CD4-positive, alpha-beta T cell treated with Interleukin-4 for 1 hour (primary cell): ENCODE measurements at regions not wholly inside any gene's neighbourhood (a gene's known extent, or its start where the extent isn't known, plus 50 kb on each side); places are given as distances from the start of the nearest gene placed in this dataset.
"Not testable (repeated sequence)": the region's sequence is repeated elsewhere in the genome, so short reads cannot be mapped to it uniquely, and the experiment has no call there.

ENCODE experiments used
- DNase-seq, 2 donors: peaks; one replicate each; pipeline ENCODE4 v3.0.0-alpha.2; 2020 to 2022

- no peak for DNase-seq
Observed at GRCh38 chr1:187755536-187755935, 926.8 kb downstream of the PLA2G4A start.

- DNase-seq, result not testable (repeated sequence)
Observed at GRCh38 chr1:187756684-187757083, 927.9 kb downstream of the PLA2G4A start.

GRCh38 chr1:187759825-187760333 lies 931.1 kb downstream of the PLA2G4A start:
- no peak for DNase-seq

DNA sequence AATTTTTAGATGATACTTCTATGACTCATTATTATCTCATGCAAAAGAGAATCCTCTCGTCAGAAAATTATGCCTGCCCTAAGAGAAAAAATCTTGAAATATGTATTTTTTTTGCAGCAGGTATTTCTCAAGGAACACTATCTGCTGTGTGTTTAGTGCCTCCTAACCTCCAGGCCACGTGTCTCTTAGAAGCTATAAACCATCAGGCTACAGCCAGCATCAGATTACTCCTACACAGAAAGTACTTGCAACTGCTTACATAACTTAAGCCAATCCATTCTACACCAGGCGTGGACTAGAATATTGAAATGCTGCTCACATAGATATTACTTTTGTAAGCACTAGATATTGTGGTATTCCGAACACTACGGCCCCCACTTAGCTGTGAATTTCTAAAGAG lies 933.4 kb downstream of the PLA2G4A start:
- no peak for DNase-seq

GRCh38 chr1:187763465-187763864 lies 934.7 kb downstream of the PLA2G4A start:
- DNase-seq, result no peak

DNA sequence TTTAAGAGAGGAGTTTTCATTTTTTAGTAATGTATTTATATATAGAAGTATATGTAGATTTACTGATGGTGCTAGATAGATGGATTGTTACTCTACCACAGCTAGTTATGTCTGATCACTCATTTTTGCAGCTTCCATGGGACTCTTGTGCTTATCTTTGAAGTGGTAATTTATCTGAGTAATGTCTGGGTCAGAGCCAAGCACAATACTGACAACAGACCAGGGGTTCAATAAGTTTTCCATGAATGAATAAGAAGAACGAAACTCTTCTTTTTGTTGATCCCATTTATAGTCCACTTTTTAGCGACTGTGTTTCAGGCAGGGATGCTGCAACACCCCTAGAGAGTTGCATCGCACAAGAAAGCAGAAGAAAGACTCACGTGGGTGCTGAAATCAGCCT lies 935.2 kb downstream of the PLA2G4A start:
- DNase-seq, result no peak

- DNase-seq, result no peak
Observed at GRCh38 chr1:187771396-187771795, 942.6 kb downstream of the PLA2G4A start.

- DNase-seq, result no peak
Observed at GRCh38 chr1:187773168-187773567, 944.4 kb downstream of the PLA2G4A start.

GRCh38 chr1:187787736-187788135 lies 959.0 kb downstream of the PLA2G4A start:
- DNase-seq, result no peak

- no peak for DNase-seq
Observed at GRCh38 chr1:187788718-187789117, 960.0 kb downstream of the PLA2G4A start.

GRCh38 chr1:187790724-187791123 lies 962.0 kb downstream of the PLA2G4A start:
- DNase-seq, result no peak

DNA sequence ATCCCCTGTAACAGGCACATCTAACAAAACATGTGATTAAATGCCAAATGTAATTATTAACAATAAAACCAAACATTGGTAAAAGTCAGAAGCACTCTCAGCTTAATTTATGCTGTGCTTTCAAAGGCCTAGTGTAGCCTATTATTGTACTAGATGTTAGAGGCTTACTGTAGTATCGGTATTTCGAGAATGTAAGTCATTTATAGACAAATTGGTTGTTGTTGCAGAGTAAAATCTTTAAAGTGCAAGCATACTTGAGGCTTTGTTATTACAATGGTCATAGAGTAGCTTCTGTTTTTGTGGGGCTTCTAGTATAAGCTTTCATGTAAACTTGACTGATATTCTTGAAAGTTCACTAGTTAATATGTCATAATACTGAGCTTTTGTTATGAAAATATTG lies 965.8 kb downstream of the PLA2G4A start:
- no peak for DNase-seq

DNA sequence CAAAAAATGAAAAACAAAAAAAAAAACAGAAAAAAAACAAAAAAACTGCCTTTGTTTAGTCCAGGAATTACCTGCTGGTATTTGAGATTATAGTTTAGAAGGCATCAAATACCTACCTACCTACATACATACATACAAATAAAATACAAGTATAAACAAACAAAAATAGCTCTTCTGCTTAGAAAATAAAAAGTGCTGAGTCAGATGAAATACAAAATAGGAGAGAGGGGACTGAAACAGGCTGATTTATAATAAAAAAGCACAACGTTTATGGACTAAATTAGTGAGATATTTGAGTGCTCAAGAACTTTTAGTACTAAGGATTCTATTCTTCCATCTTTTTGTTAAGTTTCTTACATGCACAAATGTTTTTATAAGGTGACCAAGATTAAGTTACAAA lies 980.8 kb downstream of the PLA2G4A start:
- DNase-seq, result no peak

- DNase-seq, result no peak
Observed at GRCh38 chr1:187816646-187817045, 987.9 kb downstream of the PLA2G4A start.

DNA sequence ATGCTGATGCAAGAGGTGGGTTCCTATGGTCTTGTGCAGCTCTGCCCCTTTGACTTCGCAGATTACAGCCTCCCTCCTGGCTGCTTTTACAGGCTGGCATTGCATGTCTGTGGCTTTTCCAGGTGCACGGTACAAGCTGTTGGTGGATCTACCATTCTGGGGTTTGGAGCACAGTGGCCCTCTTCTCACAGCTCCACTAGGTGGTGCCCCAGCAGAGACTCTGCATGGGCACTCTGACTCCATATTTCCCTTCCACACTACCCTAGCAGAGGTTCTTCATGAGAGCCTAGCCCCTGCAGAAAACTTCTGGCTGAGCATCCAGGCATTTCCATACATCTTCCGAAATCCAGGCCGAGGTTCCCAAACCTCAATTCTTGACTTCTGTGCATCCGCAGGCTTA lies 989.0 kb downstream of the PLA2G4A start:
- DNase-seq, result no peak

DNA sequence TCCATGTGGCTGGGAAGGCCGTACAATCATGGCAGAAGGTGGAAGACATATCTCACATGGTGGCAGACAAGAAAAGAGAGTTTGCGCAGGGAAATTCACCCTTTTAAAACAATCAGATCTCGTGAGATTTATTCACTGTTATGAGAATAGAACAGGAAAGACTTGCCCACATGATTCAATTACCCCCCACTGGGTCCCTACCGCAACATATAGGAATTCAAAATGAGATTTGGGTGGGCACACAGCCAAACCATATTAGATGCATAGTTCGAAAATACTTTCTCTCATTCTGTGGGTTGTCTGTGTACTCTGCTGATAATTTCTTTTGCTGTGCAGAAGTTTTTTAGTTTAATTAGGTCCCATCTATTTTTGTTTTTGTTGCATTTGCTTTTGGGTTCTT lies 990.3 kb downstream of the PLA2G4A start:
- DNase-seq, result no peak

GRCh38 chr1:187836557-187836956 lies 1007.8 kb downstream of the PLA2G4A start:
- no peak for DNase-seq

DNA sequence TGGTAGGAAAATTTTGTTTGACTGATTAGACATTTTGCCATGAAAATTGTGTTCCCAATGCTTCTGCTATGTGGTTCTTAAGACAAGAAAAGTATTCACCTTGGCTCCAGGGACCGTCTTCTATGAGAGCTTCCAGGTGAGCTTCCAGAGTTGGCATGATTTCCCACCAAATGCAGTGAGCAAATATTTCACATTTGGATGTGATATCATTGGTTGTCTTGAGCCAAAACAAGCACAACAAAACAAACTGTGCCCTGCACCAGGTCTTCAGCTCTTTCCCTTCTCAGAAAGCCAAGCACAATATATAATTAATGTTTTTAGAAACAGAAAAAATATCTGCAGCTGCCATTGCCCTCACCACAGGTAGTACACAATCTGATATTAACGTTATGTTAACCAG lies 1009.0 kb downstream of the PLA2G4A start:
- no peak for DNase-seq

DNA sequence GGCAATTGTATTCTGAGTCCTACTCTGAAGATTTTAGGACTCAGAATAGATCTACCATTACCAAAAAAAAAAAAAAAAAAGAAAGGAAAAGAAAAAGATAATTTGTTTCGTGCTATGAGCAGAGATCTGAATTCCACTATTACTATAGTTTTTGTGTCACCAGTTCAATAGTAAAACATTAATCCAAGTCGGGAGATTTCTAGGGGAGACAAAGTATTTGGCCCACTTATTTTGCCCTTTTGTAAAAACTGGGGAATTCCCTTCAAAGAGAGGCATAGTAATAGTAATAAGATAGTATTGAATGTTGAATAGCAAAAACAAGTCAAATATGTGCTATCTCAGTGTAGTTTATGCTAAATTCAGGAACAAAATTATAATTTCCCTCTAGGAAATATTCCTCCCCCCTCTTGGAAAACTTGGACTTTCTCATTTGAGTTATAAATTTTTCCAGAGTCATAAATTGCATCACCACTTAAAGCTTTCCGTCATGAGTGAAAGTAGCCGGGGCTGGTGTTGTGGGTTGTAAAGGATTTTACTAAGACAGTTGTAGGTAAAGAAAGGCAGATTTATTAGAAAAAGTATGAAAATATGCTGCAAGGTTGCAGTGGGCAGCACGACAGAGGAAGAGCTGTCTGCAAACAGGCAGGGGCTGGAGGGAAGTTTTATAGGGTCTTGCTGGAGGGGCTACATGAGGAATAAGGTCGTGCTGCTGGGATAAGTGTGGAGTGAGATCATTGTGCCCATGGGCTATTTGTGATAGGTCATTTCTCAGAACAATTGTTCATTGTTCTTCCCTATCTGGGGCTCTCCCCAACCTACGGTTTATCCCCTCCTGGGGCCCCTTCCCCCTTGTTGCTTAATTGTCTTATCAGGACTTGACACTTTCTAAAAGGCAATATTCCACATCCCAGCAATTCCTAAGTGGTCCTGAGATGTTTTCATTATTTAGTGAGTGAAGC lies 1009.9 kb downstream of the PLA2G4A start:
- no peak for DNase-seq

GRCh38 chr1:187839873-187840272 lies 1011.1 kb downstream of the PLA2G4A start:
- no peak for DNase-seq

DNA sequence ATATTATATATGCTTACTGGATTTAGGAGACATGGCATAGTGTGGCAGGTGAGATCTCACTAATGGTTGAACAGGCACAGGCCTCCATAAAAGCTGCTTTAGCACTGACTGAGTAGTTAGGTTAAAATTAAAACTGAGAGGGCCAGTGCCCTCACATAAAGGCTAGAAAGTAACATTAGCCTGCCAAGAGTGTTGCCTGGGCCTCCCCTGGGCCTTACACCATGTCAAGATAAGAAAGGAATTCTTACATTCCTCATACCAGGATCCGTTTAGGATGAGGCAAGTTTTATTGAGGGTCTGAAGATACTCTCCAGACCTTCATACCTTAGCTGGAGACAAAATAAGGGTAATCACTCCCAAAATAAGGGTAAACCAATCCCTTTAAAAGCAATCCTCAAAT lies 1011.8 kb downstream of the PLA2G4A start:
- no peak for DNase-seq

DNA sequence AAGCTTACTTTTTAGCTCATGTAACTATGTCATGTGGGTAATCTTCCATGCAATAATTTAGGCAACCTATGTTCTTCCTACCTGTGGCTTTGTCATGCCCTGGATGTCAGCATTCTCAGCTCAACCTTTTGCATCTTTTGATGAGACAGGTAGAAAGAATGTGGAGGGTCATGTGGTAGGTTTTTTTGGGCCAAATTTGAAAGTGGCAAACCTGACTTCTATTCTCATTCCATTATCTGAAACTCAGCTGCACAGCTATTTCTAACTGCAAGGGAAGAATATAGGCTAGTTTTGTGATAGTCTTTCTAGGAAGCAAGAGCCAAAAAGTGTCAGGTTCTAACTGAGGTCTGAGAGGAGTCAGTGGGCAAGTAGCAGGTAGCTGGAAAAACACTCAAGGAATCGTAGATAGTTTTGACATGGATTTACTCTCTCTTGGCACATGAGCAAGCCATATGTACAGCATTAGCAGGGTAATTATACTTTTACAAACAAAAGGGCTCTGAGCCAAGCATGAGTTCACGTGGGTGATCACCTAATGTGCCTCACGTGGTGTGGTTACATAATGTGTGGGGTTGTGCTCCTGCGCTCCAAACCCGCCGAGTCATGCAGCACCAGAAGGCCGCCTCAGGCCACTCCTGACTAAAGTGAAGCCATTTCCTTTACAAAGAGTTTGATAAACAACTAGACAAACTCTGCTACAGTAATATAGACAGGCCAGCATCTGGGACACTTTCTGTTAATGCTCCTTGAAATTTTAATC lies 1013.8 kb downstream of the PLA2G4A start:
- DNase-seq, result no peak

DNA sequence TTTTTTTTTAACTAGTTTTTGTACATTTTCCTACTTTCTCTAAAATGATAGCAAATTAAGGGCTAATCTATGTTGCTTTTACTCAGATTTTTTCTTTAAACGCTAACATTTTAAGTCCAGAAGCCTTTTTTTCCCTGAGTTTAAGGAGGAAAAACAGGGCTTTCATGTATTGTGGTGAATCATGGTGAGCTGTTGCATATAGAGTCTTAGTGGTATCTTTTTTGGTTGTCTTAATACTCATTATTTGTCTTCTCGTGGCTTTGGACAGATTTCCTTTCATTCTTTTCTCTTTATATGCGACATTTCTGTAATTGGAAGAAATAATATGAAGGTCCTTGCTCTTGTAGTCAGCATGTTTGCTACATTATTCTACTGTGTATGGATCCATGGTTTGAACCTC lies 1015.6 kb downstream of the PLA2G4A start:
- no peak for DNase-seq

DNA sequence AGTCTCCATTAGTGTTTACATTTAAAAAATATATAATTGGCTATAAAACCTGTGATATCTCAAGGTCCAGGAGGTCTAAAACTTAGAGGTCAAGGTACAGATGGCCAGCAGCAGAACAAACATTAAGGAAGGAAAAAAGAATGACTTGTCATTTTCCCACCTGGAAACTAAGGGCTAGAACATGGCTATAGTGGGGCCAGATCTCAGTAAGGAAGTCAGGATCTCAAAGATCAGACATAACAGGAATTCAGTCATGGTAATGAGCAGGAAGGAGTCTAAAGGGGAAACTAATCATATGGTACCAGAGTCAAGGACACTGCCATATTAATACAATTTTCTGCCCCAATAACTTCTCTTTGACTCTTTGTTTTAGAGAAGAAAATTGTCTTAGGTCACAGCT lies 1018.8 kb downstream of the PLA2G4A start:
- DNase-seq, result no peak
